Calu3 (cell line): ENCODE measurements at regions not wholly inside any gene's neighbourhood (a gene's known extent, or its start where the extent isn't known, plus 50 kb on each side); places are given as distances from the start of the nearest gene placed in this dataset.

Experiments
- BruUV-seq: library from RNA; stranded (reverse); fragments of 400-500 nt; replicated peaks from 2 replicates; lab custom pipeline; 2021; lab: Mats Ljungman, UMichigan
- CTCF ChIA-PET: fragments of 300-600 bp; sonication (Branson Sonifier 250); formaldehyde crosslinking; loops from one replicate; lab custom pipeline; 2022; ENCODE audit warnings: antibody characterized with exemption; lab: Charles Lee
- DNase-seq: peaks from one replicate; pipeline ENCODE4 v3.0.0; 2022
- H3K27ac Mint-ChIP-seq: one replicate; pipeline ENCODE4 v1.8.0; 2022; ENCODE audit warnings: mixed read lengths; ENCODE audit not compliant: unreplicated experiment
- H3K27me3 Mint-ChIP-seq: one replicate; pipeline ENCODE4 v1.8.0; 2022; ENCODE audit warnings: mixed read lengths; ENCODE audit not compliant: unreplicated experiment
- H3K36me3 Mint-ChIP-seq: one replicate; pipeline ENCODE4 v1.8.0; 2022; ENCODE audit warnings: mild to moderate bottlenecking, moderate library complexity, mixed read lengths; ENCODE audit not compliant: insufficient read depth, unreplicated experiment
- H3K4me1 Mint-ChIP-seq: one replicate; pipeline ENCODE4 v1.8.0; 2022; ENCODE audit warnings: mild to moderate bottlenecking, low read depth, mixed read lengths; ENCODE audit not compliant: unreplicated experiment
- H3K4me3 Mint-ChIP-seq: one replicate; pipeline ENCODE4 v1.8.0; 2022; ENCODE audit warnings: mild to moderate bottlenecking, low read depth, moderate library complexity, mixed read lengths; ENCODE audit not compliant: unreplicated experiment
- H3K9me3 Mint-ChIP-seq: one replicate; pipeline ENCODE4 v1.8.0; 2022; ENCODE audit warnings: low read depth, mixed read lengths; ENCODE audit not compliant: unreplicated experiment
- intact Hi-C: fragments of 100-400 bp; cut with micrococcal nuclease; formaldehyde crosslinking; loops from one replicate; pipeline ENCODE4 v1.10.0; 2022; ENCODE audit not compliant: unreplicated experiment
- TF ChIP-seq, protein P1 (sequence below): fragments of 200-600 bp; IDR thresholded peaks from one replicate; pipeline ENCODE4 v1.8.0; 2022; ENCODE audit warnings: antibody characterized with exemption; ENCODE audit not compliant: unreplicated experiment

- Mint-ChIP-seq H3K9me3 (no peaks in the 10 kb centered on the region), H3K4me3 (no peak overlapping the region), H3K4me1 (peaks cover 8% of the 10 kb centered on the region), H3K27me3 (no peaks in the 10 kb centered on the region), H3K27ac (no peak overlapping the region), H3K36me3 (no peaks in the 10 kb centered on the region)
- CTCF ChIA-PET, result interaction anchor here (0.7 kb wide), 1 partner anchor 544 kb away, joined by 4 read pairs; no protein-coding TSS in a partner anchor
- TF ChIP-seq, protein P1, sequence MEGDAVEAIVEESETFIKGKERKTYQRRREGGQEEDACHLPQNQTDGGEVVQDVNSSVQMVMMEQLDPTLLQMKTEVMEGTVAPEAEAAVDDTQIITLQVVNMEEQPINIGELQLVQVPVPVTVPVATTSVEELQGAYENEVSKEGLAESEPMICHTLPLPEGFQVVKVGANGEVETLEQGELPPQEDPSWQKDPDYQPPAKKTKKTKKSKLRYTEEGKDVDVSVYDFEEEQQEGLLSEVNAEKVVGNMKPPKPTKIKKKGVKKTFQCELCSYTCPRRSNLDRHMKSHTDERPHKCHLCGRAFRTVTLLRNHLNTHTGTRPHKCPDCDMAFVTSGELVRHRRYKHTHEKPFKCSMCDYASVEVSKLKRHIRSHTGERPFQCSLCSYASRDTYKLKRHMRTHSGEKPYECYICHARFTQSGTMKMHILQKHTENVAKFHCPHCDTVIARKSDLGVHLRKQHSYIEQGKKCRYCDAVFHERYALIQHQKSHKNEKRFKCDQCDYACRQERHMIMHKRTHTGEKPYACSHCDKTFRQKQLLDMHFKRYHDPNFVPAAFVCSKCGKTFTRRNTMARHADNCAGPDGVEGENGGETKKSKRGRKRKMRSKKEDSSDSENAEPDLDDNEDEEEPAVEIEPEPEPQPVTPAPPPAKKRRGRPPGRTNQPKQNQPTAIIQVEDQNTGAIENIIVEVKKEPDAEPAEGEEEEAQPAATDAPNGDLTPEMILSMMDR, result no peak
- DNase-seq, result no peak
- intact Hi-C loops, result no loop called here
- no TSS peak for BruUV-seq
Observed at GRCh38 chr3:159923956-159924355, 64.7 kb upstream of the IL12A start.

GRCh38 chr3:159924411-159924810 lies 64.2 kb upstream of the IL12A start:
- no peaks in the 10 kb centered on the region for H3K9me3 Mint-ChIP-seq
- no peak for DNase-seq
- TF ChIP-seq, protein P1, result no peak
- no peaks in the 10 kb centered on the region for H3K27me3 Mint-ChIP-seq
- H3K4me3 Mint-ChIP-seq, result no peak overlapping the region
- H3K4me1 Mint-ChIP-seq, result peaks cover 9% of the 10 kb centered on the region
- no TSS peak for BruUV-seq
- CTCF ChIA-PET, result no interaction called here
- H3K27ac Mint-ChIP-seq, result no peak overlapping the region
- no peaks in the 10 kb centered on the region for H3K36me3 Mint-ChIP-seq
- intact Hi-C loops, result no loop called here

GRCh38 chr3:159925248-159925647 lies 63.4 kb upstream of the IL12A start:
- CTCF ChIA-PET, result no interaction called here
- peaks cover 9% of the 10 kb centered on the region for H3K4me1 Mint-ChIP-seq
- no peaks in the 10 kb centered on the region for H3K9me3 Mint-ChIP-seq
- TF ChIP-seq, protein P1, result no peak
- no peak overlapping the region for H3K27ac Mint-ChIP-seq
- no peak for DNase-seq
- intact Hi-C loops, result no loop called here
- no peak overlapping the region for H3K4me3 Mint-ChIP-seq
- no peaks in the 10 kb centered on the region for H3K27me3 Mint-ChIP-seq
- no peaks in the 10 kb centered on the region for H3K36me3 Mint-ChIP-seq
- no TSS peak for BruUV-seq

GRCh38 chr3:159926573-159926972 lies 62.1 kb upstream of the IL12A start:
- TF ChIP-seq, protein P1, result no peak
- H3K27ac Mint-ChIP-seq, result no peak overlapping the region
- H3K27me3 Mint-ChIP-seq, result no peaks in the 10 kb centered on the region
- CTCF ChIA-PET, result no interaction called here
- DNase-seq, result no peak
- BruUV-seq, result no TSS peak
- intact Hi-C loops, result no loop called here
- no peak overlapping the region for H3K4me3 Mint-ChIP-seq
- no peaks in the 10 kb centered on the region for H3K36me3 Mint-ChIP-seq
- H3K9me3 Mint-ChIP-seq, result no peaks in the 10 kb centered on the region
- H3K4me1 Mint-ChIP-seq, result peaks cover 9% of the 10 kb centered on the region
